Activated B cell treated with CpG ODN at 0.5 μM for 24 hours (primary cell): ENCODE measurements at regions not wholly inside any gene's neighbourhood (a gene's known extent, or its start where the extent isn't known, plus 50 kb on each side); places are given as distances from the start of the nearest gene placed in this dataset.

Source experiments
- ATAC-seq: fragments of 200-7000 bp; cut with Tn5 transposase; one replicate; pipeline ENCODE4 v1.10.0; 2021; ENCODE audit warnings: low read depth, mild to moderate bottlenecking, moderate library complexity
- CTCF ChIA-PET: fragments of 350-600 bp; sonication (Branson Sonifier 250); formaldehyde crosslinking; loops from one replicate; lab custom pipeline; 2021; ENCODE audit warnings: antibody characterized with exemption; lab: Charles Lee
- POLR2A ChIA-PET: fragments of 350-600 bp; sonication (Branson Sonifier 250); formaldehyde crosslinking; loops from one replicate; lab custom pipeline; 2021; ENCODE audit warnings: antibody characterized with exemption; lab: Charles Lee
- DNase-seq: peaks from one replicate; pipeline ENCODE4 v3.0.0; 2022
- H3K27ac Mint-ChIP-seq: one replicate; pipeline ENCODE4 v1.8.0; 2020; ENCODE audit warnings: mixed read lengths
- H3K27me3 Mint-ChIP-seq: one replicate; pipeline ENCODE4 v1.8.0; 2021; ENCODE audit warnings: mixed read lengths
- H3K36me3 Mint-ChIP-seq: one replicate; pipeline ENCODE4 v1.8.0; 2021; ENCODE audit warnings: low read depth, mixed read lengths
- H3K4me1 Mint-ChIP-seq: one replicate; pipeline ENCODE4 v1.8.0; 2021; ENCODE audit warnings: mixed read lengths
- H3K4me3 Mint-ChIP-seq: one replicate; pipeline ENCODE4 v1.8.0; 2020; ENCODE audit warnings: mild to moderate bottlenecking, mixed read lengths
- H3K9me3 Mint-ChIP-seq: one replicate; pipeline ENCODE4 v1.8.0; 2020; ENCODE audit warnings: mixed read lengths
- CTCF ChIP-seq: fragments of 200-600 bp; IDR thresholded peaks from one replicate; pipeline ENCODE4 v1.8.0; 2022; ENCODE audit warnings: antibody characterized with exemption, mild to moderate bottlenecking
- intact Hi-C: fragments of 100-400 bp; cut with micrococcal nuclease; formaldehyde crosslinking; loops from one replicate; pipeline ENCODE4 v1.15.1; 2024

GRCh38 chr3:79976466-79976865 is 208.7 kb upstream of the ROBO1 start:
- intact Hi-C loops: no loop called here
- H3K4me1 Mint-ChIP-seq: no peaks in the 10 kb centered on the region
- CTCF ChIA-PET: no interaction called here

GRCh38 chr3:79973917-79974595 is 206.3 kb upstream of the ROBO1 start:
- POLR2A ChIA-PET: no interaction called here
- intact Hi-C loops: no loop called here

More at GRCh38 chr3:79976466-79976865, 208.7 kb upstream of the ROBO1 start:
- TF ChIP-seq CTCF: no peak
- no peak overlapping the region for H3K4me3 Mint-ChIP-seq
- POLR2A ChIA-PET: interaction anchor here (0.9 kb wide), 1 partner anchor 755 kb away, joined by 3 read pairs; no protein-coding TSS in a partner anchor
- no peak overlapping the region for H3K27ac Mint-ChIP-seq
- no peaks in the 10 kb centered on the region for H3K36me3 Mint-ChIP-seq
- DNase-seq (no peak), ATAC-seq (no peak)
- H3K27me3 Mint-ChIP-seq: no peaks in the 10 kb centered on the region
- peaks cover 7% of the 10 kb centered on the region for H3K9me3 Mint-ChIP-seq

GRCh38 chr3:79973482-79973881 is 205.7 kb upstream of the ROBO1 start:
- intact Hi-C loops: no loop called here
- no peak overlapping the region for H3K4me3 Mint-ChIP-seq
- H3K4me1 Mint-ChIP-seq: no peaks in the 10 kb centered on the region
- no peaks in the 10 kb centered on the region for H3K27me3 Mint-ChIP-seq
- ATAC-seq (no peak), DNase-seq (no peak)
- H3K36me3 Mint-ChIP-seq: no peaks in the 10 kb centered on the region
- H3K9me3 Mint-ChIP-seq: peaks cover 5% of the 10 kb centered on the region
- no peak overlapping the region for H3K27ac Mint-ChIP-seq
- no peak for TF ChIP-seq CTCF
- CTCF ChIA-PET: no interaction called here
- POLR2A ChIA-PET: no interaction called here

More at GRCh38 chr3:79973917-79974595, 206.3 kb upstream of the ROBO1 start:
- ATAC-seq: no peak
- Mint-ChIP-seq H3K4me3 (no peak overlapping the region), H3K36me3 (no peaks in the 10 kb centered on the region), H3K27ac (no peak overlapping the region), H3K4me1 (no peaks in the 10 kb centered on the region), H3K9me3 (peaks cover 5% of the 10 kb centered on the region), H3K27me3 (no peaks in the 10 kb centered on the region)
- TF ChIP-seq CTCF: no peak
- no peak for DNase-seq
- CTCF ChIA-PET: no interaction called here

GRCh38 chr3:79968418-79968817 is 200.6 kb upstream of the ROBO1 start:
- intact Hi-C loops: no loop called here
- POLR2A ChIA-PET: no interaction called here
- ATAC-seq (no peak), DNase-seq (no peak)
- no peak overlapping the region for H3K4me3 Mint-ChIP-seq
- TF ChIP-seq CTCF: no peak
- CTCF ChIA-PET: no interaction called here
- H3K9me3 Mint-ChIP-seq: peaks cover 7% of the 10 kb centered on the region
- H3K27me3 Mint-ChIP-seq: no peaks in the 10 kb centered on the region
- H3K4me1 Mint-ChIP-seq: no peaks in the 10 kb centered on the region
- no peaks in the 10 kb centered on the region for H3K36me3 Mint-ChIP-seq
- no peak overlapping the region for H3K27ac Mint-ChIP-seq

- H3K36me3 Mint-ChIP-seq: no peaks in the 10 kb centered on the region
- ATAC-seq: no peak
- ChIA-PET POLR2A (no interaction called here), CTCF (no interaction called here)
- no peaks in the 10 kb centered on the region for H3K27me3 Mint-ChIP-seq
- H3K4me1 Mint-ChIP-seq: no peaks in the 10 kb centered on the region
- no peak overlapping the region for H3K4me3 Mint-ChIP-seq
- H3K9me3 Mint-ChIP-seq: peaks cover 5% of the 10 kb centered on the region
- no peak for DNase-seq
- intact Hi-C loops: no loop called here
- H3K27ac Mint-ChIP-seq: no peak overlapping the region
- no peak for TF ChIP-seq CTCF
Measured at GRCh38 chr3:79960594-79960993, 192.8 kb upstream of the ROBO1 start.
